Omental fat pad (tissue), 3 donors: ENCODE measurements at regions not wholly inside any gene's neighbourhood (a gene's known extent, or its start where the extent isn't known, plus 50 kb on each side); places are given as distances from the start of the nearest gene placed in this dataset.

Experiments used
- ATAC-seq: fragments of 150-250 bp; one replicate; pipeline ENCODE4 v1.9.1; 2016; ENCODE audit warnings: mild to moderate bottlenecking, moderate library complexity; ENCODE audit not compliant: low FRiP score
- DNase-seq: peaks from one replicate; pipeline ENCODE4 v3.0.0-alpha.2; 2019; ENCODE audit warnings: low spot score
- CTCF ChIP-seq, 3 donors: fragments of 450-650 bp; IDR thresholded peaks; one replicate each; pipeline ENCODE4 v1.5.1; 2016 to 2017; ENCODE audit warnings: antibody characterized with exemption in 3 of 3, mild to moderate bottlenecking in 3 of 3, moderate library complexity in 2 of 3

GRCh38 chr11:19391652-19392051, 150.9 kb upstream of the E2F8 start:
- no peak for DNase-seq
- TF ChIP-seq CTCF (IDR thresholded peaks at IDR 0.05), result no peak
- no peak for ATAC-seq

- TF ChIP-seq CTCF (IDR thresholded peaks at IDR 0.05), result no peak
- DNase-seq (no peak), ATAC-seq (no peak)
These were observed 150.3 kb upstream of the E2F8 start for GRCh38 chr11:19391026-19391425.

- DNase-seq (no peak), ATAC-seq (peak; percentile 61)
- TF ChIP-seq CTCF (IDR thresholded peaks at IDR 0.05), result no peak
These were observed 149.1 kb upstream of the E2F8 start for GRCh38 chr11:19389787-19390303.

- DNase-seq, result no peak
- no peak for ATAC-seq
These were observed 141.4 kb upstream of the E2F8 start for GRCh38 chr11:19382131-19382611.

GRCh38 chr11:19380375-19380774, 139.6 kb upstream of the E2F8 start:
- TF ChIP-seq CTCF (IDR thresholded peaks at IDR 0.05), result no peak
- DNase-seq (no peak), ATAC-seq (peak; percentile 30)

More at GRCh38 chr11:19382131-19382611, 141.4 kb upstream of the E2F8 start:
- TF ChIP-seq CTCF (IDR thresholded peaks at IDR 0.05), result no peak

- no peak for DNase-seq
- no peak for TF ChIP-seq CTCF (IDR thresholded peaks at IDR 0.05)
- ATAC-seq, result no peak
These were observed 138.7 kb upstream of the E2F8 start for GRCh38 chr11:19379465-19379864.

GRCh38 chr11:19378814-19379213, 138.1 kb upstream of the E2F8 start:
- no peak for TF ChIP-seq CTCF (IDR thresholded peaks at IDR 0.05)
- ATAC-seq, result no peak
- DNase-seq, result no peak
